ENCODE measurements at regions not wholly inside any gene's neighbourhood (a gene's known extent, or its start where the extent isn't known, plus 50 kb on each side); places are given as distances from the start of the nearest gene placed in this dataset.

- peak; percentile 72 to 95 (median 88) for ATAC-seq
- H3K9me3 ChIP-seq = no peaks in the 10 kb centered on the region
- no peaks in the 10 kb centered on the region for H3K27me3 ChIP-seq (ENCODE audit: insufficient read depth in 3 of 3, low read length in 2 of 3)
- no peak overlapping the region for H3K4me3 ChIP-seq
- TF ChIP-seq, protein P1, sequence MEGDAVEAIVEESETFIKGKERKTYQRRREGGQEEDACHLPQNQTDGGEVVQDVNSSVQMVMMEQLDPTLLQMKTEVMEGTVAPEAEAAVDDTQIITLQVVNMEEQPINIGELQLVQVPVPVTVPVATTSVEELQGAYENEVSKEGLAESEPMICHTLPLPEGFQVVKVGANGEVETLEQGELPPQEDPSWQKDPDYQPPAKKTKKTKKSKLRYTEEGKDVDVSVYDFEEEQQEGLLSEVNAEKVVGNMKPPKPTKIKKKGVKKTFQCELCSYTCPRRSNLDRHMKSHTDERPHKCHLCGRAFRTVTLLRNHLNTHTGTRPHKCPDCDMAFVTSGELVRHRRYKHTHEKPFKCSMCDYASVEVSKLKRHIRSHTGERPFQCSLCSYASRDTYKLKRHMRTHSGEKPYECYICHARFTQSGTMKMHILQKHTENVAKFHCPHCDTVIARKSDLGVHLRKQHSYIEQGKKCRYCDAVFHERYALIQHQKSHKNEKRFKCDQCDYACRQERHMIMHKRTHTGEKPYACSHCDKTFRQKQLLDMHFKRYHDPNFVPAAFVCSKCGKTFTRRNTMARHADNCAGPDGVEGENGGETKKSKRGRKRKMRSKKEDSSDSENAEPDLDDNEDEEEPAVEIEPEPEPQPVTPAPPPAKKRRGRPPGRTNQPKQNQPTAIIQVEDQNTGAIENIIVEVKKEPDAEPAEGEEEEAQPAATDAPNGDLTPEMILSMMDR (IDR thresholded peaks at IDR 0.05) = no peak
- H3K4me1 ChIP-seq = peaks cover 11% of the 10 kb centered on the region
- H3K36me3 ChIP-seq (ENCODE audit: insufficient read depth in 1 of 2, low read depth in 1 of 2) = no peaks in the 10 kb centered on the region
- intact Hi-C loops (cut with DNase I) = no loop called here
- H3K27ac ChIP-seq = no peak overlapping the region
- 30 to 57% (median 35%) methylated on average over 6 of the region's 6 CpGs for WGBS, 3 donors
- no peak for DNase-seq
These were observed 1453.1 kb downstream of the UQCRFS1 start for GRCh38 chr19:27759896-27760295.

GRCh38 chr19:27758626-27759505 lies 1454.1 kb downstream of the UQCRFS1 start:
- intact Hi-C loops (cut with DNase I) = no loop called here
- DNase-seq = no peak
- Histone ChIP-seq H3K9me3 (no peaks in the 10 kb centered on the region), H3K27me3 (ENCODE audit: insufficient read depth in 3 of 3, low read length in 2 of 3) (no peaks in the 10 kb centered on the region), H3K4me1 (peaks cover 14% of the 10 kb centered on the region), H3K27ac (no peak overlapping the region), H3K36me3 (ENCODE audit: insufficient read depth in 1 of 2, low read depth in 1 of 2) (no peaks in the 10 kb centered on the region), H3K4me3 (no peak overlapping the region)
- 72 to 84% (median 80%) methylated on average over 18 of the region's 18 CpGs for WGBS, 3 donors
- no peak for ATAC-seq
- TF ChIP-seq, protein P1 (IDR thresholded peaks at IDR 0.05) = no peak

GRCh38 chr19:27754700-27755099 lies 1458.3 kb downstream of the UQCRFS1 start:
- intact Hi-C loops (cut with DNase I) = no loop called here
- 67 to 76% (median 72%) methylated on average over 6 of the region's 6 CpGs for WGBS, 3 donors
- Histone ChIP-seq H3K9me3 (no peaks in the 10 kb centered on the region), H3K36me3 (ENCODE audit: insufficient read depth in 1 of 2, low read depth in 1 of 2) (peaks cover 0 to 3% of the 10 kb centered on the region in 2 donors), H3K4me1 (peaks cover 7% of the 10 kb centered on the region), H3K27ac (no peak overlapping the region), H3K4me3 (no peak overlapping the region), H3K27me3 (ENCODE audit: insufficient read depth in 3 of 3, low read length in 2 of 3) (no peaks in the 10 kb centered on the region)
- TF ChIP-seq, protein P1 (IDR thresholded peaks at IDR 0.05) = no peak
- DNase-seq (no peak), ATAC-seq (no peak)

DNA sequence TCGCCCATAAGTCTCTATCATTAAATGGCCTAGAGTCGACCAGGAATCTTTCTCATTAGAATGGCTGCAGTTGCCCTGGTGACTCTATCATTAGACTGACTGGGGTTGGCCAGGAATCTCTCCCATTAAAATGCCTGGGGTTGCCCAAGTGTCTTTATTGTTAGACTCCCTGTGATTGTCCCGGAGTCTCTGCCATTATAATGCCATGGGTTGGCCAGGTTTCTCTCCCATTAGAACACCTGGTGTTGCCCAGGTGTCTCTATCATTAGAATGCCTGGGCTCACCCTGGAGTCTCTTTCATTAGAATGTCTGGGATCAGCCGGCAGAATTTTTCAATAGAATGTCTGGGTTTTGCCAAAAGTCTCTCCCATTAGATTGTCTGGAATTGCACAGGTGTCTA lies 1459.3 kb downstream of the UQCRFS1 start:
- no peaks in the 10 kb centered on the region for H3K9me3 ChIP-seq
- no peaks in the 10 kb centered on the region for H3K27me3 ChIP-seq (ENCODE audit: insufficient read depth in 3 of 3, low read length in 2 of 3)
- H3K36me3 ChIP-seq (ENCODE audit: insufficient read depth in 1 of 2, low read depth in 1 of 2) = peaks cover 0 to 3% of the 10 kb centered on the region in 2 donors
- WGBS, 3 donors = 90 to 93% (median 92%) methylated on average over 4 of the region's 4 CpGs
- no peak overlapping the region for H3K4me3 ChIP-seq
- DNase-seq (no peak), ATAC-seq (no peak)
- intact Hi-C loops (cut with DNase I) = no loop called here
- H3K27ac ChIP-seq = no peak overlapping the region
- TF ChIP-seq, protein P1 (IDR thresholded peaks at IDR 0.05) = no peak
- peaks cover 3% of the 10 kb centered on the region for H3K4me1 ChIP-seq

Measured in psoas muscle (tissue), 7 donors.